ENCODE measurements at regions not wholly inside any gene's neighbourhood (a gene's known extent, or its start where the extent isn't known, plus 50 kb on each side); places are given as distances from the start of the nearest gene placed in this dataset.

DNA sequence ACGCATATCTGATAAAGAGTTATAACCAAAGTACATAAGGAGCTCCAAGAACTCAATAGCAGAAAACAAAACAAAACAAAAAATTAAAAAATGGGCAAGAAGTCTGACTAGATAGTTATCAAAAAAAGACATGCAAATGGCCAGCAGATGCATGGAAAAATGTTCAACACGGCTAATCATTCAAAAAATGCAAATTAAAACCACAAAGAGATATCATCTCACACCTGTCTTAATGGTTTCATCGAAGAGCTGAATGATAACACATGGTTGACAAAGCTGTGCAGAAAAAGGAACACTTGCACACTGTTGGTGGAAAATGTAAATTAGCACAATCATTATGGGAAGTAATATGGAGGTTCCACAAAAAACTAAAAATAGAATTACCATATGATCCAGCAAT lies 751.3 kb upstream of the POU3F3 start:
- no peak for TF ChIP-seq POLR2AphosphoS5 (IDR thresholded peaks at IDR 0.05; ENCODE audit: low read depth, low read length)
- TF ChIP-seq, protein P1, sequence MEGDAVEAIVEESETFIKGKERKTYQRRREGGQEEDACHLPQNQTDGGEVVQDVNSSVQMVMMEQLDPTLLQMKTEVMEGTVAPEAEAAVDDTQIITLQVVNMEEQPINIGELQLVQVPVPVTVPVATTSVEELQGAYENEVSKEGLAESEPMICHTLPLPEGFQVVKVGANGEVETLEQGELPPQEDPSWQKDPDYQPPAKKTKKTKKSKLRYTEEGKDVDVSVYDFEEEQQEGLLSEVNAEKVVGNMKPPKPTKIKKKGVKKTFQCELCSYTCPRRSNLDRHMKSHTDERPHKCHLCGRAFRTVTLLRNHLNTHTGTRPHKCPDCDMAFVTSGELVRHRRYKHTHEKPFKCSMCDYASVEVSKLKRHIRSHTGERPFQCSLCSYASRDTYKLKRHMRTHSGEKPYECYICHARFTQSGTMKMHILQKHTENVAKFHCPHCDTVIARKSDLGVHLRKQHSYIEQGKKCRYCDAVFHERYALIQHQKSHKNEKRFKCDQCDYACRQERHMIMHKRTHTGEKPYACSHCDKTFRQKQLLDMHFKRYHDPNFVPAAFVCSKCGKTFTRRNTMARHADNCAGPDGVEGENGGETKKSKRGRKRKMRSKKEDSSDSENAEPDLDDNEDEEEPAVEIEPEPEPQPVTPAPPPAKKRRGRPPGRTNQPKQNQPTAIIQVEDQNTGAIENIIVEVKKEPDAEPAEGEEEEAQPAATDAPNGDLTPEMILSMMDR (IDR thresholded peaks at IDR 0.05; ENCODE audit: control extremely low read depth in 1 of 3, insufficient read depth in 1 of 3, low read depth in 1 of 3, low read length in 3 of 3), result no peak
- no peak for TF ChIP-seq HDAC2 (IDR thresholded peaks at IDR 0.05; ENCODE audit: borderline replicate concordance in 1 of 2, low read depth in 2 of 2, low read length in 2 of 2)
- no peak for TF ChIP-seq ASH2L (IDR thresholded peaks at IDR 0.05; ENCODE audit: low read length)
- no peak for TF ChIP-seq POLR2A (IDR thresholded peaks at IDR 0.05; ENCODE audit: control extremely low read depth in 1 of 2, low read depth in 2 of 2, low read length in 2 of 2)
- no peak for TF ChIP-seq YY1 (IDR thresholded peaks at IDR 0.05; ENCODE audit: low read depth, low read length)

All from H1 (cell line).